ENCODE measurements at regions not wholly inside any gene's neighbourhood (a gene's known extent, or its start where the extent isn't known, plus 50 kb on each side); places are given as distances from the start of the nearest gene placed in this dataset.

DNA sequence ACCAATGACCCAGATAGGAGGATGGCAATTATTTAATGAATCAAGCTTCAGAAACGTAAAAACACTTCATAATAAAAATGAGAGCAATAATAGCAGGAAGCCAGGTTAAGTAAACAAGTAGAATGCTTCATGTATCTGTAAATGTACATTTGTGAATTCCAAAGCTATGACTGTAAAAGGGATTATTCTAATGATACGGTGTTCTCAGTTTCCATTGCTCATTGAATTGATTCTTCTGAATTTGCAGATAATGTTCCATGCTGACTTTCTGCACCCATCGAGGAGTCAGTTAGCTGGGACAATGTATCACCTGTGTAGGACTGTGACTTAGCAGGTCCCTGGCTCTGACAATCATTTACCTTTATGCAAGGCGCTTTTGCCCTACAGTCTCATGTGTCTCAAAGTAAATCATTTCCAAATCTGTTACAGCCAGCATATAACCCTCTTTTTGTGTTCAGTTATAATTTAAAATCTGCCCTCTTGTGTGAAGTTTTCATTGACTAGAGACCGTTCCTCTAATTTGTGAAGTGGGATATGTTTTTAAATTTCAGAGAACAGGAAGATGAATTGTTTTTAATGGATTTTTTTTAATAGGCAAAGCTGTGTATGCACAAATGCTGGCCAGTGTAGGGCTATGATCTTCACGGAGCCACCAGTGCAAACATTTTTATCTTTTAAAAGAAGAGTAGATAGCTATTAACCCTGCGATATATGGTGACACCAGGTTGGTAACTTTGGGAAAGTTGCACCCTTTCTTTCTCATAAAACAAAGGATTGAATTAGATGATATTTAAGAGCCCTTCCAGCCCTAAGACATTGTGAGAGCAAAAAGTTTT, 267.1 kb downstream of the KLF5 start:
- TF ChIP-seq ZNF560 (tag by site-specific recombination; IDR thresholded peaks at IDR 0.05; ENCODE audit: borderline replicate concordance) (no peak), ZSCAN30 (tag by site-specific recombination; IDR thresholded peaks at IDR 0.05) (no peak), ZNF18 (tag by site-specific recombination; IDR thresholded peaks at IDR 0.05) (no peak), CTCF (tag by site-specific recombination; IDR thresholded peaks at IDR 0.05) (no peak), ZNF501 (tag by site-specific recombination; IDR thresholded peaks at IDR 0.05) (no peak), OSR2 (tag by site-specific recombination; IDR thresholded peaks at IDR 0.05) (no peak), ZNF518A (tag by site-specific recombination; conservative IDR thresholded peaks at IDR 0.05; ENCODE audit: low read depth) (no peak), KLF10 (tag by site-specific recombination; IDR thresholded peaks at IDR 0.05) (no peak), ZNF555 (tag by site-specific recombination; conservative IDR thresholded peaks at IDR 0.05) (no peak)

Measured in HEK293 (cell line).